Transverse colon (tissue), 4 donors: ENCODE measurements at regions not wholly inside any gene's neighbourhood (a gene's known extent, or its start where the extent isn't known, plus 50 kb on each side); places are given as distances from the start of the nearest gene placed in this dataset.

Experiments used
- DNase-seq: peaks from one replicate; pipeline ENCODE4 v3.0.0-alpha.2; 2019
- H3K27ac ChIP-seq, 4 donors: fragments of 200-600 bp; sonication (generic); 2 replicates each; pipeline ENCODE4 v1.5.1; 2016 to 2018; ENCODE audit warnings: inconsistent platforms in 4 of 4
- H3K27me3 ChIP-seq: fragments of 200-600 bp; sonication (generic); 2 replicates; pipeline ENCODE4 v1.5.1; 2017; ENCODE audit warnings: inconsistent platforms
- H3K36me3 ChIP-seq, 4 donors: fragments of 200-600 bp; sonication (generic); 2 replicates each; pipeline ENCODE4 v1.5.1; 2017 to 2019; ENCODE audit warnings: inconsistent platforms in 4 of 4
- H3K4me1 ChIP-seq, 4 donors: fragments of 200-600 bp; sonication (generic); 2 replicates each; pipeline ENCODE4 v1.5.1; 2017 to 2020; ENCODE audit warnings: inconsistent platforms in 4 of 4
- H3K4me3 ChIP-seq, 4 donors: fragments of 200-600 bp; sonication (generic); 1 replicate in 1 of 4; 2 replicates in 3 of 4; pipeline versions ENCODE4 v1.5.1 to v1.6.1; 2017 to 2019; ENCODE audit warnings: inconsistent platforms in 4 of 4
- H3K9me3 ChIP-seq, 2 donors: fragments of 200-600 bp; sonication (generic); 2 replicates each; pipeline ENCODE4 v1.5.1; 2017 to 2019; ENCODE audit warnings: inconsistent platforms in 2 of 2
- CTCF ChIP-seq, 5 experiments: fragments of 200-600 bp in 3 of 5; fragments of 450-650 bp in 2 of 5; sonication (generic) in 3 of 5; IDR thresholded peaks; 1 replicate in 2 of 5; 2 replicates in 3 of 5; pipeline ENCODE4 v1.5.1; 2016 to 2017; ENCODE audit warnings: antibody characterized with exemption in 5 of 5, inconsistent platforms in 3 of 5, mild to moderate bottlenecking in 2 of 5, moderate library complexity in 1 of 5
- EP300 ChIP-seq: sonication (generic); formaldehyde crosslinking; IDR thresholded peaks from one replicate; pipeline ENCODE4 v1.6.1; 2017; ENCODE audit warnings: antibody characterized with exemption, low read depth
- POLR2A ChIP-seq: fragments of 450-650 bp; IDR thresholded peaks from one replicate; pipeline ENCODE4 v1.6.1; 2016; ENCODE audit warnings: antibody characterized with exemption, mild to moderate bottlenecking, moderate library complexity
- POLR2AphosphoS5 ChIP-seq, 3 donors: sonication (generic); formaldehyde crosslinking; IDR thresholded peaks; one replicate each; pipeline ENCODE4 v1.6.1; 2016; ENCODE audit warnings: antibody characterized with exemption in 3 of 3
- WGBS, 2 donors: methylation state at CpG; one replicate each; pipeline ENCODE4 v1.1.5; 2018; ENCODE audit warnings: low coverage in 1 of 2; 5-methylcytosine and 5-hydroxymethylcytosine counted together
- in situ Hi-C, 4 donors: fragments of 200-750 bp; cut with MboI; loops; one replicate each; pipeline versions ENCODE4 v1.15.0 to v1.15.1; 2017; ENCODE audit warnings: low sequenced_read_pairs in 3 of 4, low pct_ligation_motif_present in 1 of 4, low pct_unique_long_range_greater_than_20kb in 1 of 4
- intact Hi-C: fragments of 100-400 bp; cut with DNase I; formaldehyde crosslinking; loops from one replicate; pipeline ENCODE4 v1.15.1; 2023; ENCODE audit warnings: low total_unique reads

- Histone ChIP-seq H3K4me3 (no peak overlapping the region), H3K36me3 (no peaks in the 10 kb centered on the region), H3K4me1 (no peaks in the 10 kb centered on the region), H3K27me3 (no peaks in the 10 kb centered on the region), H3K27ac (no peak overlapping the region), H3K9me3 (no peaks in the 10 kb centered on the region)
- no peak for TF ChIP-seq CTCF (IDR thresholded peaks at IDR 0.05)
- no peak for TF ChIP-seq POLR2A
- no peak for TF ChIP-seq POLR2AphosphoS5 (IDR thresholded peaks at IDR 0.05)
- no peak for TF ChIP-seq EP300
- intact Hi-C loops = no loop called here
- 91% methylated on average over 14 of the region's 14 CpGs; no CpG with 5 or more reads in 1 of the 2 donors for WGBS, 2 donors
- in situ Hi-C loops = no loop called here
- DNase-seq = no peak
Observed at GRCh38 chr11:70834984-70835560, 417.3 kb downstream of the SHANK2 start.

DNA sequence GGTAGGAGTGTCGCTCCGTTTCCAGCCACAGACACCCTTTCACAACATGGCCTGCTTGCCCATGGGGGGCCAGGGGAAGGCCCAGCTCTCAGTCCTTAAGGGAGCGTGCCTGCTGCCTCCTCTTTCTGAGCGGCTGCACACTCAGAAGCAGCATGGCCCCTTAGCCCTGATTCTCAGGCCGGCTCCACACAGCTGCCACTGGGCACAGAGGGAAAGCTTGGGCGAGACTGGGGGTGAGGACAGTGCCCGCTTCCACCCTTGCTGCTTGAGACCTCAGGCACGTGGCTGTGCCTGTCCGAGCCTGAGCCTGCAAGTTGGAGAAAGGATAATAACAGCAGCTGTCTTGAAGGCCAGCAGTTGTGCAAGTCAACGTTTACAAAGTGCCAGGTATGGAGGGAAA is 416.3 kb downstream of the SHANK2 start:
- TF ChIP-seq POLR2AphosphoS5 (IDR thresholded peaks at IDR 0.05) (no peak), POLR2A (no peak), CTCF (IDR thresholded peaks at IDR 0.05) (no peak), EP300 (no peak)
- WGBS, 2 donors = 89% methylated on average over 10 of the region's 10 CpGs; no CpG with 5 or more reads in 1 of the 2 donors
- in situ Hi-C loops (no loop called here), intact Hi-C loops (no loop called here)
- no peak overlapping the region for H3K4me3 ChIP-seq
- no peaks in the 10 kb centered on the region for H3K36me3 ChIP-seq
- DNase-seq = no peak
- no peak overlapping the region for H3K27ac ChIP-seq
- no peaks in the 10 kb centered on the region for H3K4me1 ChIP-seq
- H3K27me3 ChIP-seq = no peaks in the 10 kb centered on the region
- H3K9me3 ChIP-seq = no peaks in the 10 kb centered on the region

- Histone ChIP-seq H3K9me3 (no peaks in the 10 kb centered on the region), H3K4me3 (no peak overlapping the region), H3K27ac (no peak overlapping the region), H3K27me3 (no peaks in the 10 kb centered on the region), H3K36me3 (no peaks in the 10 kb centered on the region), H3K4me1 (no peaks in the 10 kb centered on the region)
- WGBS, 2 donors = 80% methylated on average over 3 of the region's 3 CpGs; no CpG with 5 or more reads in 1 of the 2 donors
- no peak for TF ChIP-seq EP300
- TF ChIP-seq POLR2A = no peak
- TF ChIP-seq POLR2AphosphoS5 (IDR thresholded peaks at IDR 0.05) = no peak
- TF ChIP-seq CTCF (IDR thresholded peaks at IDR 0.05) = no peak
- intact Hi-C loops = no loop called here
- DNase-seq = no peak
- in situ Hi-C loops = no loop called here
Observed at GRCh38 chr11:70838198-70838597, 414.2 kb downstream of the SHANK2 start.

DNA sequence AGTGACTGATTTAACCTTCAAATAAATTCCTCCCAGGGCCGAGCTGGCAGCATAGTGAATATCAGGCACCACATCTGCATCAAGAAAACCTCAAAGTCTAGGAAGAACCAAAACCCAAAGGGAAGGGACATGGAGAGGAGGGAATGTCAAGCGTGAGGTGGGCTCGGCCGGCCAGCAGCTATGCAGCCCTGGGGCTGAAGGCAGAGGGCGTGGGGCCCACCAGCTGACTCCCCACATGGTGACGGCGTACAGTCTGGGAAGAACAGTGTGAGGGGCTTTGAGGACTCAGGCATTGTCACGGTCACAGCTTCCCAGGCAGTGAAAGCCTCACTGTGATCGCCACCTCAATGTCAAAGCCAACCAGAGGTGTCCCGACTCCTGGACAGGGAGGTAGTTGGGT is 412.5 kb downstream of the SHANK2 start:
- no peaks in the 10 kb centered on the region for H3K4me1 ChIP-seq
- in situ Hi-C loops = no loop called here
- H3K36me3 ChIP-seq = no peaks in the 10 kb centered on the region
- no peak for DNase-seq
- H3K27me3 ChIP-seq = no peaks in the 10 kb centered on the region
- no peak overlapping the region for H3K27ac ChIP-seq
- H3K4me3 ChIP-seq = no peak overlapping the region
- no peaks in the 10 kb centered on the region for H3K9me3 ChIP-seq
- TF ChIP-seq EP300 (no peak), CTCF (IDR thresholded peaks at IDR 0.05) (no peak), POLR2A (no peak), POLR2AphosphoS5 (IDR thresholded peaks at IDR 0.05) (no peak)
- WGBS, 2 donors = 84 to 93% methylated on average over 5 to 10 of the region's 10 CpGs
- intact Hi-C loops = no loop called here
